IMR-90 (cell line): ENCODE measurements at regions not wholly inside any gene's neighbourhood (a gene's known extent, or its start where the extent isn't known, plus 50 kb on each side); places are given as distances from the start of the nearest gene placed in this dataset.

Experiments
- ATAC-seq: fragments of 200-7000 bp; cut with Tn5 transposase; 2 replicates; pipeline ENCODE4 v1.9.1; 2020; ENCODE audit warnings: low read depth, mild to moderate bottlenecking, moderate library complexity
- BruUV-seq: library from RNA; stranded (reverse); fragments of 400-500 nt; replicated peaks from 2 replicates; lab custom pipeline; 2021; lab: Mats Ljungman, UMichigan
- CTCF ChIA-PET: fragments of 300-600 bp; formaldehyde crosslinking; extraction: SDS; loops from one replicate; lab custom pipeline; 2021; ENCODE audit warnings: antibody characterized with exemption; lab: Yijun Ruan, JAX
- POLR2A ChIA-PET: fragments of 300-600 bp; sonication (Branson Sonifier 250); formaldehyde crosslinking; loops from one replicate; lab custom pipeline; 2022; ENCODE audit warnings: antibody characterized with exemption; ENCODE audit not compliant: unreplicated experiment; lab: Charles Lee
- DNase-seq: peaks from one replicate; pipeline ENCODE4 v3.0.0; 2013
- H2AFZ ChIP-seq: replicated peaks from 2 replicates; pipeline ENCODE3; 2013; ENCODE audit warnings: low read length, mild to moderate bottlenecking; ENCODE audit not compliant: poor library complexity
- H2AK5ac ChIP-seq: 2 replicates; pipeline ENCODE4 v1.6.1; 2013; ENCODE audit warnings: low read depth, low read length, inconsistent platforms
- H2AK9ac ChIP-seq: replicated peaks from 2 replicates; pipeline ENCODE3; 2013; ENCODE audit warnings: mild to moderate bottlenecking, low read depth, low read length, moderate library complexity; ENCODE audit not compliant: poor library complexity
- H2BK120ac ChIP-seq: 2 replicates; pipeline ENCODE4 v1.6.1; 2013; ENCODE audit warnings: low read depth, low read length, inconsistent platforms
- H2BK15ac ChIP-seq: 3 replicates; pipeline ENCODE4 v1.6.1; 2013; ENCODE audit warnings: low read depth, low read length, inconsistent platforms
- H2BK20ac ChIP-seq: 2 replicates; pipeline ENCODE4 v1.6.1; 2013; ENCODE audit warnings: low read depth, mild to moderate bottlenecking, inconsistent platforms, low read length, moderate library complexity
- H2BK5ac ChIP-seq: 2 replicates; pipeline ENCODE4 v1.6.1; 2013; ENCODE audit warnings: mild to moderate bottlenecking, low read depth, low read length, inconsistent platforms; ENCODE audit not compliant: poor library complexity, severe bottlenecking
- H3K14ac ChIP-seq: replicated peaks from 2 replicates; pipeline ENCODE4 v1.6.1; 2013; ENCODE audit warnings: low read depth, low read length, inconsistent platforms
- H3K18ac ChIP-seq: 2 replicates; pipeline ENCODE4 v1.6.1; 2013; ENCODE audit warnings: low read depth, low read length, control low read depth
- H3K23ac ChIP-seq: 2 replicates; pipeline ENCODE4 v1.6.1; 2013; ENCODE audit warnings: low read depth, low read length, inconsistent platforms
- H3K27ac ChIP-seq: 2 replicates; pipeline ENCODE4 v1.5.1; 2013; ENCODE audit warnings: mild to moderate bottlenecking, control low read depth, low read length; ENCODE audit not compliant: insufficient read depth
- H3K27me3 ChIP-seq: 2 replicates; pipeline ENCODE4 v1.6.1; 2013; ENCODE audit warnings: low read length; ENCODE audit not compliant: control insufficient read depth, insufficient read depth
- H3K36me3 ChIP-seq: 2 replicates; pipeline ENCODE4 v1.6.1; 2013; ENCODE audit warnings: low read length, mixed read lengths; ENCODE audit not compliant: control insufficient read depth, insufficient read depth
- H3K4ac ChIP-seq: 2 replicates; pipeline ENCODE4 v1.6.1; 2013; ENCODE audit warnings: low read depth, low read length, inconsistent platforms
- H3K4me1 ChIP-seq: 2 replicates; pipeline ENCODE4 v1.6.1; 2013; ENCODE audit warnings: low read length, mixed read lengths; ENCODE audit not compliant: control insufficient read depth, insufficient read depth
- H3K4me2 ChIP-seq: 2 replicates; pipeline ENCODE4 v1.6.1; 2013; ENCODE audit warnings: low read depth, mild to moderate bottlenecking, control low read depth, low read length, moderate library complexity
- H3K4me3 ChIP-seq: 2 replicates; pipeline ENCODE4 v1.5.1; 2013; ENCODE audit warnings: low read depth, mild to moderate bottlenecking, control low read depth, low read length, moderate library complexity; ENCODE audit not compliant: insufficient read depth
- H3K56ac ChIP-seq: 2 replicates; pipeline ENCODE4 v1.6.1; 2013; ENCODE audit warnings: low read length, inconsistent platforms; ENCODE audit not compliant: insufficient read depth; ENCODE audit errors: extremely low read depth
- H3K79me1 ChIP-seq, 2 experiments: 2 replicates each; pipeline ENCODE4 v1.6.1; 2013; ENCODE audit warnings: low read length in 2 of 2, inconsistent platforms in 1 of 2, low read depth in 1 of 2
- H3K9ac ChIP-seq: 2 replicates; pipeline ENCODE4 v1.6.1; 2013; ENCODE audit warnings: low read depth, low read length, control low read depth
- H3K9me1 ChIP-seq: 2 replicates; pipeline ENCODE4 v1.6.1; 2013; ENCODE audit warnings: low read length, inconsistent platforms; ENCODE audit not compliant: insufficient read depth
- H3K9me3 ChIP-seq: 2 replicates; pipeline ENCODE4 v1.6.1; 2013; ENCODE audit warnings: low read length; ENCODE audit not compliant: control insufficient read depth, insufficient read depth
- H4K20me1 ChIP-seq: 2 replicates; pipeline ENCODE4 v1.6.1; 2013; ENCODE audit warnings: low read length, inconsistent platforms; ENCODE audit not compliant: insufficient read depth
- H4K5ac ChIP-seq: 2 replicates; pipeline ENCODE4 v1.6.1; 2013; ENCODE audit warnings: mild to moderate bottlenecking, low read depth, low read length, control low read depth
- H4K8ac ChIP-seq, 2 experiments: 2 replicates each; pipeline ENCODE4 v1.6.1; 2013; ENCODE audit warnings: low read depth in 2 of 2, low read length in 2 of 2, control low read depth in 1 of 2, inconsistent platforms in 1 of 2
- H4K91ac ChIP-seq: 2 replicates; pipeline ENCODE4 v1.6.1; 2013; ENCODE audit warnings: low read depth, low read length, inconsistent platforms; ENCODE audit not compliant: insufficient read depth
- POLR2A ChIP-seq: IDR thresholded peaks from 2 replicates; pipeline ENCODE4 v1.6.1; 2012; ENCODE audit warnings: mild to moderate bottlenecking, low read depth, low read length
- RCOR1 ChIP-seq: IDR thresholded peaks from 2 replicates; pipeline ENCODE4 v1.6.1; 2012; ENCODE audit warnings: mild to moderate bottlenecking, low read length, improper control_type of control experiment; ENCODE audit not compliant: insufficient replicate concordance
- WGBS, 2 experiments: methylation state at CpG; one replicate each; pipeline versions ENCODE4 v1.1.5 to v1.1.7; 2013; ENCODE audit warnings: missing lambda C conversion rate in 2 of 2; ENCODE audit not compliant: insufficient read length in 1 of 2; ENCODE audit errors: extremely low coverage in 2 of 2; 5-methylcytosine and 5-hydroxymethylcytosine counted together
- dilution Hi-C: fragments of 300-500 bp; cut with HindIII; formaldehyde crosslinking; loops from one replicate; pipeline ENCODE4 v1.14.3; 2018; ENCODE audit warnings: low sequenced_read_pairs; ENCODE audit not compliant: unreplicated experiment
- in situ Hi-C: fragments of 300-500 bp; cut with MboI; formaldehyde crosslinking; loops from 3 replicates; pipeline ENCODE4 v1.14.3; 2019; ENCODE audit warnings: low sequenced_read_pairs, inconsistent platforms, mixed read lengths
- intact Hi-C: fragments of 100-400 bp; cut with micrococcal nuclease; formaldehyde crosslinking; loops from 2 replicates; pipeline ENCODE4 v1.10.0; 2022
- TF ChIP-seq, protein P1 (sequence below): fragments of 150-350 bp; IDR thresholded peaks from 2 replicates; pipeline ENCODE4 v1.6.1; 2017; ENCODE audit warnings: mild to moderate bottlenecking, antibody characterized with exemption, low read length, low read depth

DNA sequence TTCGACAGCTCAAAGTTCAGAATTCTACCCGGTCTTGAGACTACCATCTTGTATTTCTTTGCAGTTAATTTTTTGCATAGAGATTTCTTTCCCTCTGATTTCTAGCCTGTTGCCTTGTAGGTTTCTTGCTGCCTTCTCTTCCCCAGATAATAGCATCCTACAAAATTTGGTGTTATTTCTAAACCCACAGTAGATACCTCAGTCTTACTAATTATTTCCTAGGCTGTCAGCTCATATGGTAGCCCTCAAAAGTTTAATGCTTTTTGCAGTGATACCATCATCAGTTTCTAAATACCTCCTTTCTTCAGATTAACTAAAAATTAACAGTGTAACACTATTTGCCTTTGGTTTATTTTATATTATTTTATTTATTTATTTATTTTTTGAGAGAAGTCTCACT is 61.9 kb upstream of the TMPO start:
- H3K36me3 ChIP-seq, result no peaks in the 10 kb centered on the region
- H2BK15ac ChIP-seq, result no peak overlapping the region
- no peak overlapping the region for H2BK120ac ChIP-seq
- no peak overlapping the region for H3K4ac ChIP-seq
- H4K5ac ChIP-seq, result no peak overlapping the region
- H2AK5ac ChIP-seq, result no peak overlapping the region
- no peaks in the 10 kb centered on the region; the same call in 1 of the 2 replicates for H3K9me1 ChIP-seq
- H3K79me1 ChIP-seq, result no peaks in the 10 kb centered on the region
- H3K18ac ChIP-seq, result no peak overlapping the region
- H3K14ac ChIP-seq, result no peak overlapping the region
- ChIA-PET POLR2A (interaction anchor here (0.6 kb wide), 1 partner anchor 9 kb away, joined by 7 read pairs; no protein-coding TSS in a partner anchor), CTCF (no interaction called here)
- no CpG with 5 or more reads among the region's 2 CpGs for WGBS, 2 experiments
- dilution Hi-C loops (no loop called here), in situ Hi-C loops (no loop called here), intact Hi-C loops (no loop called here)
- no peaks in the 10 kb centered on the region; the same call in 1 of the 2 replicates for H3K27me3 ChIP-seq
- BruUV-seq, result no TSS peak
- H3K56ac ChIP-seq, result no peak overlapping the region
- H3K23ac ChIP-seq, result no peak overlapping the region
- H4K20me1 ChIP-seq, result no peaks in the 10 kb centered on the region
- H3K9me3 ChIP-seq, result no peaks in the 10 kb centered on the region
- ATAC-seq (no peak), DNase-seq (no peak)
- H2AFZ ChIP-seq, result no peak overlapping the region
- H3K9ac ChIP-seq, result no peak overlapping the region
- no peak overlapping the region for H4K8ac ChIP-seq
- peaks cover 2% of the 10 kb centered on the region for H3K4me1 ChIP-seq
- H3K4me3 ChIP-seq, result no peak overlapping the region
- no peak overlapping the region for H4K91ac ChIP-seq
- H3K27ac ChIP-seq, result no peak overlapping the region
- TF ChIP-seq POLR2A (no peak), RCOR1 (no peak)
- TF ChIP-seq, protein P1, sequence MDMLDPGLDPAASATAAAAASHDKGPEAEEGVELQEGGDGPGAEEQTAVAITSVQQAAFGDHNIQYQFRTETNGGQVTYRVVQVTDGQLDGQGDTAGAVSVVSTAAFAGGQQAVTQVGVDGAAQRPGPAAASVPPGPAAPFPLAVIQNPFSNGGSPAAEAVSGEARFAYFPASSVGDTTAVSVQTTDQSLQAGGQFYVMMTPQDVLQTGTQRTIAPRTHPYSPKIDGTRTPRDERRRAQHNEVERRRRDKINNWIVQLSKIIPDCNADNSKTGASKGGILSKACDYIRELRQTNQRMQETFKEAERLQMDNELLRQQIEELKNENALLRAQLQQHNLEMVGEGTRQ, result no peak
- no peak overlapping the region for H2BK20ac ChIP-seq
- H3K4me2 ChIP-seq, result no peak overlapping the region
- no peak overlapping the region for H2AK9ac ChIP-seq
- no peak overlapping the region for H2BK5ac ChIP-seq
